NCI-H748 (cell line): ENCODE measurements at regions not wholly inside any gene's neighbourhood (a gene's known extent, or its start where the extent isn't known, plus 50 kb on each side); places are given as distances from the start of the nearest gene placed in this dataset.
"Not testable (repeated sequence)": the region's sequence is repeated elsewhere in the genome, so short reads cannot be mapped to it uniquely, and the experiment has no call there.

Experiments used
- DNase-seq: peaks from one replicate; lab custom pipeline; 2025; ENCODE audit not compliant: unreplicated experiment; lab: John Stamatoyannopoulos, UW

- DNase-seq = no peak
Observed at GRCh38 chrX:127459790-127460189, 592.4 kb downstream of the ACTRT1 start.

GRCh38 chrX:127457161-127457560 lies 595.0 kb downstream of the ACTRT1 start:
- no peak for DNase-seq

GRCh38 chrX:127439676-127440075 lies 612.5 kb downstream of the ACTRT1 start:
- DNase-seq = no peak

- DNase-seq = no peak
Observed at GRCh38 chrX:127405946-127406345, 586.4 kb downstream of the PRR32 start.

- no peak for DNase-seq
Observed at GRCh38 chrX:127404161-127404560, 584.6 kb downstream of the PRR32 start.

GRCh38 chrX:127400231-127400630 lies 580.7 kb downstream of the PRR32 start:
- DNase-seq = not testable (repeated sequence)

- DNase-seq = no peak
Observed at GRCh38 chrX:127390316-127390715, 570.8 kb downstream of the PRR32 start.

- DNase-seq = no peak
Observed at GRCh38 chrX:127389900-127390299, 570.4 kb downstream of the PRR32 start.
